Activated B cell treated with CpG ODN at 0.5 μM for 24 hours (primary cell): ENCODE measurements at regions not wholly inside any gene's neighbourhood (a gene's known extent, or its start where the extent isn't known, plus 50 kb on each side); places are given as distances from the start of the nearest gene placed in this dataset.

Source experiments
- ATAC-seq: fragments of 200-7000 bp; cut with Tn5 transposase; one replicate; pipeline ENCODE4 v1.10.0; 2021; ENCODE audit warnings: low read depth, mild to moderate bottlenecking, moderate library complexity
- CTCF ChIA-PET: fragments of 350-600 bp; sonication (Branson Sonifier 250); formaldehyde crosslinking; loops from one replicate; lab custom pipeline; 2021; ENCODE audit warnings: antibody characterized with exemption; lab: Charles Lee
- POLR2A ChIA-PET: fragments of 350-600 bp; sonication (Branson Sonifier 250); formaldehyde crosslinking; loops from one replicate; lab custom pipeline; 2021; ENCODE audit warnings: antibody characterized with exemption; lab: Charles Lee
- DNase-seq: peaks from one replicate; pipeline ENCODE4 v3.0.0; 2022
- H3K27ac Mint-ChIP-seq: one replicate; pipeline ENCODE4 v1.8.0; 2020; ENCODE audit warnings: mixed read lengths
- H3K27me3 Mint-ChIP-seq: one replicate; pipeline ENCODE4 v1.8.0; 2021; ENCODE audit warnings: mixed read lengths
- H3K36me3 Mint-ChIP-seq: one replicate; pipeline ENCODE4 v1.8.0; 2021; ENCODE audit warnings: low read depth, mixed read lengths
- H3K4me1 Mint-ChIP-seq: one replicate; pipeline ENCODE4 v1.8.0; 2021; ENCODE audit warnings: mixed read lengths
- H3K4me3 Mint-ChIP-seq: one replicate; pipeline ENCODE4 v1.8.0; 2020; ENCODE audit warnings: mild to moderate bottlenecking, mixed read lengths
- H3K9me3 Mint-ChIP-seq: one replicate; pipeline ENCODE4 v1.8.0; 2020; ENCODE audit warnings: mixed read lengths
- CTCF ChIP-seq: fragments of 200-600 bp; IDR thresholded peaks from one replicate; pipeline ENCODE4 v1.8.0; 2022; ENCODE audit warnings: antibody characterized with exemption, mild to moderate bottlenecking
- intact Hi-C: fragments of 100-400 bp; cut with micrococcal nuclease; formaldehyde crosslinking; loops from one replicate; pipeline ENCODE4 v1.15.1; 2024

- intact Hi-C loops = no loop called here
- H3K27me3 Mint-ChIP-seq = no peaks in the 10 kb centered on the region
- POLR2A ChIA-PET = no interaction called here
- peaks cover 3% of the 10 kb centered on the region for H3K9me3 Mint-ChIP-seq
- no peak overlapping the region for H3K4me3 Mint-ChIP-seq
- no peak for TF ChIP-seq CTCF
- ATAC-seq (no peak), DNase-seq (no peak)
- no peaks in the 10 kb centered on the region for H3K4me1 Mint-ChIP-seq
- no peaks in the 10 kb centered on the region for H3K36me3 Mint-ChIP-seq
- H3K27ac Mint-ChIP-seq = no peak overlapping the region
- CTCF ChIA-PET = no interaction called here
Measured at GRCh38 chr12:30145684-30146032, 361.9 kb upstream of the TMTC1 start.

GRCh38 chr12:30144777-30145683 lies 361.3 kb upstream of the TMTC1 start:
- no peak for DNase-seq
- peaks cover 6% of the 10 kb centered on the region for H3K9me3 Mint-ChIP-seq
- H3K27me3 Mint-ChIP-seq = no peaks in the 10 kb centered on the region
- CTCF ChIA-PET = no interaction called here
- TF ChIP-seq CTCF = no peak
- H3K4me3 Mint-ChIP-seq = no peak overlapping the region
- H3K4me1 Mint-ChIP-seq = no peaks in the 10 kb centered on the region
- no peaks in the 10 kb centered on the region for H3K36me3 Mint-ChIP-seq
- H3K27ac Mint-ChIP-seq = no peak overlapping the region
- POLR2A ChIA-PET = no interaction called here
- intact Hi-C loops = no loop called here
- ATAC-seq = no peak

DNA sequence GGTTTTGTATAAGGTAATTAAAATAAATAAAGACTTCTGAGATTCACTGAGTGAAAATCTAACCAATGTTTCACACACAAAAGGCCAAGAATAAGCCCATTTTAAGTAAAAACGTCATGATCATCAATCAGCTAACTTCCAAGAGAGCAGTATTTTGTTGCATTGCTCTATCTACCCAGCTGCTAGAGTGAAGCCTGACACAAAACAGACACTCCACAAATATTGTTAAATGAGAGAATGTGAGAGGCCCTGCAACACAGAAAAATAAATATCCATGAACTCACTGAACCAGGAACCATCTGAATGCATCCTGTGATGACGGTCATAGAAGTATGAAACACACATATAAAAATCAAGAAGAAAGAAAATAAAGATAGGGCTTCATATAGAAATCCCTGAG lies 358.6 kb upstream of the TMTC1 start:
- no peak for TF ChIP-seq CTCF
- H3K36me3 Mint-ChIP-seq = no peaks in the 10 kb centered on the region
- peaks cover 3% of the 10 kb centered on the region for H3K9me3 Mint-ChIP-seq
- DNase-seq (no peak), ATAC-seq (no peak)
- H3K27me3 Mint-ChIP-seq = no peaks in the 10 kb centered on the region
- no peak overlapping the region for H3K4me3 Mint-ChIP-seq
- intact Hi-C loops = no loop called here
- ChIA-PET POLR2A (no interaction called here), CTCF (no interaction called here)
- H3K4me1 Mint-ChIP-seq = no peaks in the 10 kb centered on the region
- H3K27ac Mint-ChIP-seq = no peak overlapping the region

GRCh38 chr12:30138483-30138882 lies 354.7 kb upstream of the TMTC1 start:
- Mint-ChIP-seq H3K4me1 (no peaks in the 10 kb centered on the region), H3K36me3 (no peaks in the 10 kb centered on the region), H3K27ac (no peak overlapping the region), H3K9me3 (peaks cover 3% of the 10 kb centered on the region), H3K27me3 (no peaks in the 10 kb centered on the region), H3K4me3 (no peak overlapping the region)
- ChIA-PET POLR2A (no interaction called here), CTCF (no interaction called here)
- no peak for TF ChIP-seq CTCF
- ATAC-seq (no peak), DNase-seq (no peak)
- intact Hi-C loops = no loop called here

DNA sequence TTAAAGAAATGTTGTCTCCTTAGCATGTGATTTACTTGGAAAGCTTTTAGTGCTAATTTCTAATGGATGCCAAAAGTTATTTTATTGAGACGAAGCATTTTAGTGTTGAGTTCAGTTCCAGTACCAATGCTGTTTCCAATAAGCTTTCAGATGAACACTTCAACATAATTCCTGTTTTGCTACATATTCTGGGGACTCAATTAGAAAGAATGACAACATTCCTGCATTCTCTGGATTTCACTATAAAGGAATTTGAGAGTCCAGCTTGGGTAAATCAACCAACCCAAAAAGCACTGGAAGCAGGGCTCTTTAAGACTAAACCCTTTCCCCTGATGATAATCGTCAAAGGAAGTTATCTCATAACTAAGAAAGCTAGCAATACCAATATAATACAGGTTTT lies 353.0 kb upstream of the TMTC1 start:
- intact Hi-C loops = no loop called here
- DNase-seq (no peak), ATAC-seq (no peak)
- no peaks in the 10 kb centered on the region for H3K4me1 Mint-ChIP-seq
- POLR2A ChIA-PET = no interaction called here
- TF ChIP-seq CTCF = no peak
- H3K9me3 Mint-ChIP-seq = peaks cover 8% of the 10 kb centered on the region
- no peaks in the 10 kb centered on the region for H3K27me3 Mint-ChIP-seq
- H3K4me3 Mint-ChIP-seq = no peak overlapping the region
- CTCF ChIA-PET = no interaction called here
- no peak overlapping the region for H3K27ac Mint-ChIP-seq
- H3K36me3 Mint-ChIP-seq = no peaks in the 10 kb centered on the region
